Muscle layer of colon (tissue), 2 donors: ENCODE measurements at regions not wholly inside any gene's neighbourhood (a gene's known extent, or its start where the extent isn't known, plus 50 kb on each side); places are given as distances from the start of the nearest gene placed in this dataset.
"Not testable (repeated sequence)": the region's sequence is repeated elsewhere in the genome, so short reads cannot be mapped to it uniquely, and the experiment has no call there.

Source experiments
- H3K27ac ChIP-seq: one replicate; pipeline ENCODE4 v1.7.0; 2013; ENCODE audit warnings: low read depth, mild to moderate bottlenecking, low read length, moderate library complexity
- H3K27me3 ChIP-seq, 2 donors: one replicate each; pipeline ENCODE4 v1.7.0; 2013; ENCODE audit warnings: low read length in 2 of 2, mild to moderate bottlenecking in 2 of 2; ENCODE audit not compliant: insufficient read depth in 2 of 2, control insufficient read depth in 1 of 2
- H3K36me3 ChIP-seq: one replicate; pipeline ENCODE4 v1.7.0; 2013; ENCODE audit warnings: mild to moderate bottlenecking, low read length; ENCODE audit not compliant: insufficient read depth
- H3K4me1 ChIP-seq: one replicate; pipeline ENCODE4 v1.7.0; 2013; ENCODE audit warnings: mild to moderate bottlenecking, low read length; ENCODE audit not compliant: insufficient read depth
- H3K4me3 ChIP-seq, 2 donors: one replicate each; pipeline ENCODE4 v1.7.0; 2013; ENCODE audit warnings: low read length in 2 of 2, low read depth in 1 of 2, mild to moderate bottlenecking in 1 of 2, moderate library complexity in 1 of 2
- H3K9ac ChIP-seq: one replicate; pipeline ENCODE4 v1.7.0; 2013; ENCODE audit warnings: low read length
- H3K9me3 ChIP-seq: one replicate; pipeline ENCODE4 v1.7.0; 2013; ENCODE audit warnings: mild to moderate bottlenecking, low read length
- donor health status: abdominal sarcoma.
- donor health status: Adenocarcinoma of cecum.

DNA sequence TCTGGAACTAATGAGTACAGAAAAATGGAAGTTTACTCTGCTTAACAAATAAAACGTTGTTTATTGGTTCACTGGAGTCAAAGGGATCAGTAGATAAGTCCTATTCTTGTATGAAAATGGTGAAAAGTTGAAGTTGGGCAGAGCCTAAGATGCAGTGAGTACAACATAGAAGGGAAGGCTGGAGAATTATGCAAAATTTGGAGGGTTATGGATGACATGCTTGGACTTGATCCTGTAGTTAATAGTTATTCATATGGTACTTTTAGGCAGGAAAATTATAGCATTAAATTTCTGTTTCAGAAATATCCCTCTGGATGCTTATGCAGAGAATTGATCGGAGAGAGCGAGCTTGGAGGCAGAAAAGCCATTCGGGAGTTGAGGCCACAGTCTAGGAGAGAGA, 167.6 kb downstream of the KCNS3 start:
- Histone ChIP-seq H3K4me1 (no peaks in the 10 kb centered on the region), H3K27ac (no peak overlapping the region), H3K4me3 (no peak overlapping the region), H3K36me3 (no peaks in the 10 kb centered on the region), H3K9me3 (no peaks in the 10 kb centered on the region), H3K27me3 (no peaks in the 10 kb centered on the region), H3K9ac (no peak overlapping the region)

- no peak overlapping the region for H3K4me3 ChIP-seq
- no peak overlapping the region for H3K9ac ChIP-seq
- H3K27me3 ChIP-seq = no peaks in the 10 kb centered on the region
- H3K27ac ChIP-seq = no peak overlapping the region
- no peaks in the 10 kb centered on the region for H3K36me3 ChIP-seq
- no peaks in the 10 kb centered on the region for H3K9me3 ChIP-seq
- H3K4me1 ChIP-seq = no peaks in the 10 kb centered on the region
Observed at GRCh38 chr2:18045230-18045629, 166.8 kb downstream of the KCNS3 start.

GRCh38 chr2:18017381-18017780, 138.9 kb downstream of the KCNS3 start:
- not testable (repeated sequence) for H3K4me3 ChIP-seq, H3K4me1 ChIP-seq, H3K9me3 ChIP-seq, H3K27ac ChIP-seq, H3K36me3 ChIP-seq, H3K27me3 ChIP-seq, H3K9ac ChIP-seq

DNA sequence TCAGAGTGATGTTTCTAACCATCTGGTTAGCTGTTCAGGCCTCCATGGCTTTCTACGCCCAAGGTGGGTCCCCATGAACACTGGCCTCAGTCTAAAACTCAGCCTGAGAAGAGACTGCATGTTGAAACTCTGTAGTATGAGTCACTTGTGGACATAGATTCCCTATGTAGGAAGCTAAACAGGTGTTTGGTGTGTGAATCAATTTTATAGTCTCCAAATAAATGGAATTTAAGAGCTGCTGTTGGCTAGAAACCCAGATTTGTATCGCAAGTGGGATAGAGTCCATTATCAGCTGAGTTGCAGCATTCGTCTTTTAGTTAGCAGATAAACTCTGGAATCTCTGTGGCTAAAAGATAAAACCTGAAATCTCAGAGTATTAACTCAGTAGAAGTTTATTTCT, 131.4 kb downstream of the KCNS3 start:
- Histone ChIP-seq H3K36me3 (no peaks in the 10 kb centered on the region), H3K4me3 (no peak overlapping the region), H3K9me3 (no peaks in the 10 kb centered on the region), H3K27me3 (no peaks in the 10 kb centered on the region), H3K4me1 (no peaks in the 10 kb centered on the region), H3K9ac (no peak overlapping the region), H3K27ac (no peak overlapping the region)

DNA sequence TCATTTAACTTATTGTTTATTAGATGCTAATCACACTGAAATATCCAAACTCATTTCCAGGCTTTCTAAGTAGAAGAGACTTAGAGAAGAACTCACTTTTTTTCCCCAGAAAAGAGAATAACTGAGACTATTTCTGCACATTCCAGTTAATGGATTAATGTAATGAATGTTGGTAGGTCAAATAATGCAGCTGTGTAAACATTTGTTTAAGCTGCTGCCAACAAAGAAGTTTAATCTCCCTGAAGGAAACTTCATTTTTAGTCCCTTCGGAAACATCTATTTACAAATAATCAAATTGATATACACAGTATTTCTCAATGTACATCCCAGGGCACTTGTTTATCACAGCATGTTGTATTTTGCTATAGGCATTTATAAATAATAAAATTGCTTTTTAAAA, 126.9 kb downstream of the KCNS3 start:
- Histone ChIP-seq H3K9ac (no peak overlapping the region), H3K9me3 (no peaks in the 10 kb centered on the region), H3K36me3 (no peaks in the 10 kb centered on the region), H3K27me3 (no peaks in the 10 kb centered on the region), H3K4me1 (no peaks in the 10 kb centered on the region), H3K4me3 (no peak overlapping the region), H3K27ac (no peak overlapping the region)

GRCh38 chr2:18001671-18002070, 123.2 kb downstream of the KCNS3 start:
- Histone ChIP-seq H3K9me3 (no peaks in the 10 kb centered on the region), H3K9ac (no peak overlapping the region), H3K27me3 (no peaks in the 10 kb centered on the region), H3K36me3 (no peaks in the 10 kb centered on the region), H3K4me3 (no peak overlapping the region), H3K4me1 (no peaks in the 10 kb centered on the region), H3K27ac (no peak overlapping the region)

GRCh38 chr2:17996978-17997377, 118.5 kb downstream of the KCNS3 start:
- Histone ChIP-seq H3K4me3 (no peak overlapping the region), H3K27ac (no peak overlapping the region), H3K4me1 (no peaks in the 10 kb centered on the region), H3K9ac (no peak overlapping the region), H3K27me3 (no peaks in the 10 kb centered on the region), H3K36me3 (no peaks in the 10 kb centered on the region), H3K9me3 (no peaks in the 10 kb centered on the region)

DNA sequence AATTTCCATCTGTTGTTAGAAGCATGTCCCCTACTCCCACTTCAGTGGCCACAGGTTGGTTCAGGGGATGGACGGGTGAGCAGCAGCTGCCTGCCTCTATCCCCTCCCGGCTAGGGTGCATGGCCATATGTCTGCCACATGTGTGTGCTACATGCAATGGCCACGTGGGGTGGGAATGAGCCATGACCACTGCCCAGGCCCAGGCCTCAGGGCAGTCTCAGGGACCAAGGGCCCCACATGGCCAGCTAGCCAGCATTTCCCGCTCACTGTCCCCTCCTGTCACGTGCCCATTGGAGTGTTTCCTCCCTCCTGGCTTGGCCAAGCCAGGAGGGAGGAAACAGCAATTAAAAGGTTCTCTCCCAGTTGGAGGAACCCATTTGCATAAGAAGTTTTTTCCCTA, 117.1 kb downstream of the KCNS3 start:
- no peaks in the 10 kb centered on the region for H3K36me3 ChIP-seq
- no peaks in the 10 kb centered on the region for H3K27me3 ChIP-seq
- no peaks in the 10 kb centered on the region for H3K4me1 ChIP-seq
- H3K27ac ChIP-seq = no peak overlapping the region
- no peak overlapping the region for H3K4me3 ChIP-seq
- no peak overlapping the region for H3K9ac ChIP-seq
- no peaks in the 10 kb centered on the region for H3K9me3 ChIP-seq
